GM12878 (cell line): ENCODE measurements at regions not wholly inside any gene's neighbourhood (a gene's known extent, or its start where the extent isn't known, plus 50 kb on each side); places are given as distances from the start of the nearest gene placed in this dataset.

ENCODE experiments used
- ATAC-seq: fragments of 200-7000 bp; cut with Tn5 transposase; 3 replicates; pipeline ENCODE4 v1.9.1; 2020; ENCODE audit warnings: mild to moderate bottlenecking, moderate library complexity
- BruUV-seq: library from RNA; stranded (reverse); fragments of 400-500 nt; replicated peaks from 2 replicates; lab custom pipeline; 2021; lab: Mats Ljungman, UMichigan
- CTCF ChIA-PET: fragments of 300-600 bp; sonication (Branson Sonifier 250); formaldehyde crosslinking; extraction: SDS; loops from one replicate; lab custom pipeline; 2021; ENCODE audit warnings: inconsistent platforms; lab: Yijun Ruan, JAX
- POLR2A ChIA-PET: fragments of 350-600 bp; formaldehyde crosslinking; extraction: SDS; loops from one replicate; lab custom pipeline; 2021; ENCODE audit warnings: inconsistent platforms; lab: Charles Lee
- RAD21 ChIA-PET: fragments of 300-600 bp; sonication (Branson Sonifier 250); formaldehyde crosslinking; loops from one replicate; lab custom pipeline; 2023; ENCODE audit warnings: antibody characterized with exemption; ENCODE audit not compliant: unreplicated experiment; lab: Charles Lee
- SMC1A ChIA-PET: fragments of 300-600 bp; sonication (Branson Sonifier 250); formaldehyde crosslinking; loops from one replicate; lab custom pipeline; 2023; ENCODE audit not compliant: unreplicated experiment, uncharacterized antibody; lab: Charles Lee
- DNase-seq: peaks from one replicate; pipeline ENCODE4 v3.0.0-alpha.2; 2011; ENCODE audit warnings: low read depth, low spot score
- FAIRE-seq: peaks from 3 replicates; lab custom pipeline; 2011; peaks lifted over from hg19 to GRCh38; lab: Jason Lieb, UNC
- H2AFZ ChIP-seq: 2 replicates; pipeline ENCODE4 v1.6.0; 2011; ENCODE audit warnings: low read depth, low read length, control low read depth; ENCODE audit not compliant: control insufficient read depth
- H3K27ac ChIP-seq: 2 replicates; pipeline ENCODE4 v1.5.1; 2011; ENCODE audit warnings: control low read depth; ENCODE audit not compliant: control insufficient read depth, insufficient read depth
- H3K27me3 ChIP-seq, 2 experiments: replicated peaks in 1 of 2; 2 replicates each; pipeline versions ENCODE4 v1.6.0 to v1.6.1; 2011; ENCODE audit warnings: low read length in 1 of 2; ENCODE audit not compliant: control insufficient read depth in 2 of 2, insufficient read depth in 2 of 2
- H3K36me3 ChIP-seq, 2 experiments: 2 replicates each; pipeline ENCODE4 v1.5.1; 2011; ENCODE audit warnings: low read length in 1 of 2; ENCODE audit not compliant: control insufficient read depth in 2 of 2, insufficient read depth in 2 of 2
- H3K4me1 ChIP-seq: 2 replicates; pipeline ENCODE4 v1.6.1; 2011; ENCODE audit warnings: mild to moderate bottlenecking, low read length, moderate library complexity, mixed read lengths; ENCODE audit not compliant: control insufficient read depth, insufficient read depth
- H3K4me2 ChIP-seq: 2 replicates; pipeline ENCODE4 v1.6.0; 2011; ENCODE audit warnings: control low read depth; ENCODE audit not compliant: control insufficient read depth, insufficient read depth
- H3K4me3 ChIP-seq: fragments of 200-600 bp; sonication (generic); 2 replicates; pipeline ENCODE4 v1.5.1; 2016
- H3K79me2 ChIP-seq: 2 replicates; pipeline ENCODE4 v1.6.0; 2011; ENCODE audit warnings: low read length; ENCODE audit not compliant: control insufficient read depth, insufficient read depth
- H3K9ac ChIP-seq: 2 replicates; pipeline ENCODE4 v1.8.0; 2011; ENCODE audit warnings: low read length, control low read depth, mixed read lengths; ENCODE audit not compliant: control insufficient read depth, insufficient read depth
- H3K9me3 ChIP-seq: replicated peaks from 3 replicates; pipeline ENCODE4 v1.5.1; 2011; ENCODE audit warnings: mild to moderate bottlenecking, low read length; ENCODE audit not compliant: control insufficient read depth, insufficient read depth
- H4K20me1 ChIP-seq: 2 replicates; pipeline ENCODE4 v1.6.0; 2011; ENCODE audit not compliant: control insufficient read depth, insufficient read depth
- CHD2 ChIP-seq: IDR thresholded peaks from 2 replicates; pipeline ENCODE4 v1.6.1; 2011; ENCODE audit warnings: low read depth, low read length, improper control_type of control experiment, borderline replicate concordance
- CREB1 ChIP-seq: IDR thresholded peaks from 2 replicates; pipeline ENCODE4 v1.6.1; 2012; ENCODE audit warnings: low read depth, mild to moderate bottlenecking, inconsistent platforms
- E2F4 ChIP-seq: IDR thresholded peaks from 2 replicates; pipeline ENCODE4 v1.6.1; 2012; ENCODE audit warnings: low read depth, low read length, improper control_type of control experiment
- E2F8 ChIP-seq: fragments of 450-650 bp; IDR thresholded peaks from 2 replicates; pipeline ENCODE4 v1.6.1; 2018; ENCODE audit warnings: mild to moderate bottlenecking, low read depth, moderate library complexity; ENCODE audit not compliant: partially characterized antibody
- EED ChIP-seq: sonication (generic); IDR thresholded peaks from 2 replicates; pipeline ENCODE4 v1.6.1; 2016; ENCODE audit warnings: antibody characterized with exemption, low read depth
- HSF1 ChIP-seq: fragments of 150-350 bp; IDR thresholded peaks from 2 replicates; pipeline ENCODE4 v1.6.1; 2014; ENCODE audit warnings: mild to moderate bottlenecking, low read depth, low read length
- JUND ChIP-seq: IDR thresholded peaks from 2 replicates; pipeline ENCODE4 v1.6.1; 2012; ENCODE audit warnings: low read depth, mild to moderate bottlenecking, low read length, improper control_type of control experiment, moderate library complexity
- MEF2B ChIP-seq: fragments of 450-650 bp; IDR thresholded peaks from 2 replicates; pipeline ENCODE4 v1.6.1; 2018; ENCODE audit warnings: mild to moderate bottlenecking, moderate library complexity; ENCODE audit not compliant: partially characterized antibody, poor library complexity, severe bottlenecking
- MTA2 ChIP-seq: fragments of 450-650 bp; IDR thresholded peaks from 2 replicates; pipeline ENCODE4 v1.6.1; 2016; ENCODE audit warnings: low read depth, mild to moderate bottlenecking, moderate library complexity
- NFXL1 ChIP-seq: fragments of 450-650 bp; IDR thresholded peaks from 2 replicates; pipeline ENCODE4 v1.6.1; 2017; ENCODE audit warnings: antibody characterized with exemption, mild to moderate bottlenecking, borderline replicate concordance
- NFYA ChIP-seq: IDR thresholded peaks from 2 replicates; pipeline ENCODE4 v1.6.1; 2011; ENCODE audit warnings: low read depth, mild to moderate bottlenecking, low read length, improper control_type of control experiment, borderline replicate concordance
- NR2F1 ChIP-seq: fragments of 450-650 bp; conservative IDR thresholded peaks from 2 replicates; pipeline ENCODE4 v1.6.1; 2017; ENCODE audit warnings: mild to moderate bottlenecking
- PRDM15 ChIP-seq: fragments of 450-650 bp; formaldehyde crosslinking; IDR thresholded peaks from 2 replicates; pipeline ENCODE4 v1.4.0; 2020; ENCODE audit warnings: mild to moderate bottlenecking, moderate library complexity
- RBBP5 ChIP-seq: fragments of 200-600 bp; sonication (generic); conservative IDR thresholded peaks from 2 replicates; pipeline ENCODE4 v1.6.1; 2016
- RCOR1 ChIP-seq: conservative IDR thresholded peaks from 2 replicates; pipeline ENCODE4 v1.6.1; 2012; ENCODE audit warnings: low read depth, low read length, improper control_type of control experiment
- ZNF217 ChIP-seq: fragments of 450-650 bp; IDR thresholded peaks from 2 replicates; pipeline ENCODE4 v1.6.1; 2017; ENCODE audit warnings: antibody characterized with exemption, mild to moderate bottlenecking
- ZZZ3 ChIP-seq: IDR thresholded peaks from 2 replicates; pipeline ENCODE4 v1.6.1; 2011; ENCODE audit warnings: low read depth; ENCODE audit not compliant: control insufficient read depth, insufficient read length
- WGBS: methylation state at CpG from one replicate; pipeline ENCODE4 v1.1.6; 2016; ENCODE audit warnings: low lambda C conversion rate; ENCODE audit not compliant: insufficient replicate concordance, insufficient coverage; ENCODE audit errors: missing lambda C conversion rate; 5-methylcytosine and 5-hydroxymethylcytosine counted together
- in situ Hi-C: fragments of 300-500 bp; cut with MboI; formaldehyde crosslinking; loops from 9 replicates; pipeline ENCODE4 v1.14.3; 2018; ENCODE audit warnings: mixed read lengths
- intact Hi-C: fragments of 100-400 bp; cut with micrococcal nuclease; formaldehyde crosslinking; loops from one replicate; pipeline ENCODE4 v1.14.2; 2022; ENCODE audit not compliant: unreplicated experiment

GRCh38 chr6:10323018-10323417 lies 91.9 kb downstream of the TFAP2A start:
- Histone ChIP-seq H3K4me1 (no peaks in the 10 kb centered on the region), H3K27me3 (no peaks in the 10 kb centered on the region; a peak in 1 of 4 replicates), H3K36me3 (no peaks in the 10 kb centered on the region), H4K20me1 (no peaks in the 10 kb centered on the region), H3K27ac (no peak overlapping the region), H3K4me3 (no peak overlapping the region), H3K4me2 (no peak overlapping the region), H3K79me2 (no peaks in the 10 kb centered on the region), H3K9ac (no peak overlapping the region), H3K9me3 (no peaks in the 10 kb centered on the region), H2AFZ (no peak overlapping the region)
- SMC1A ChIA-PET: no interaction called here
- no peak for FAIRE-seq
- DNase-seq: no peak
- CTCF ChIA-PET: interaction anchor here (1.1 kb wide), 1 partner anchor 106 kb away, joined by 4 read pairs; no protein-coding TSS in a partner anchor
- POLR2A ChIA-PET: interaction anchor here (0.5 kb wide), 1 partner anchor 57 kb away, joined by 3 read pairs; no protein-coding TSS in a partner anchor
- intact Hi-C loops: no loop called here
- no TSS peak for BruUV-seq
- ATAC-seq: no peak
- RAD21 ChIA-PET: interaction anchor here (0.6 to 0.7 kb wide), 2 partner anchors 20 to 279 kb away, joined by 3 to 5 read pairs; no protein-coding TSS in a partner anchor
- in situ Hi-C loops: no loop called here
- 92% methylated on average over 2 of the region's 2 CpGs for WGBS
- TF ChIP-seq ZZZ3: no peak
- no peak for TF ChIP-seq CHD2
- TF ChIP-seq E2F4: no peak
- TF ChIP-seq NFYA: no peak
- no peak for TF ChIP-seq NFXL1
- no peak for TF ChIP-seq NR2F1
- no peak for TF ChIP-seq CREB1
- no peak for TF ChIP-seq E2F8
- TF ChIP-seq RBBP5: no peak
- no peak for TF ChIP-seq RCOR1
- TF ChIP-seq JUND: no peak
- no peak for TF ChIP-seq ZNF217
- no peak for TF ChIP-seq MEF2B
- no peak for TF ChIP-seq HSF1
- no peak for TF ChIP-seq PRDM15 (CRISPR knock-in tag)
- TF ChIP-seq MTA2: no peak
- no peak for TF ChIP-seq EED
